HG03060 (cell line): ENCODE measurements at regions not wholly inside any gene's neighbourhood (a gene's known extent, or its start where the extent isn't known, plus 50 kb on each side); places are given as distances from the start of the nearest gene placed in this dataset.
"Not testable (repeated sequence)": the region's sequence is repeated elsewhere in the genome, so short reads cannot be mapped to it uniquely, and the experiment has no call there.

Source experiments
- ATAC-seq: cut with Tn5 transposase; IDR thresholded peaks from one replicate; pipeline ENCODE4 v1.9.1; 2021; ENCODE audit warnings: low read depth, moderate number of reproducible peaks; ENCODE audit not compliant: unreplicated experiment

DNA sequence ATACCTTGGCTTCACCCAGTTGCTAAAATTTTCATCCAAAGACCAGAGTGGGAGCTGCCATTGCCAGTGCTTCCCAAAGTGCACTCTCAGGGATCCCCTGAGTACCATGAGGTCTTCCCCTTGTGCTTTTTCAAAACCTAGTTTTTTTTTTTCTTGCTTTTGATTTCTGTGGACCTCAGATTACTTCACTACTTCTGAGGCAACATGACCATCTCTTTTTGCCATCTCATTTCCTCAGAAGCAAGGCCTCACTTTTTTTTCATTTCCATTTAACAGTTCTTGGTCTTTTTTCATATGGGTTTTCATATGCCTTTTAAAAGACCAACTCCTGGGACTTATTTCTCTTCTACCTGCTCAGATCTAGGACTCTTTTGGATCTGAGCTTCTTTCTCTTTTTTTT, 64.1 kb upstream of the MMS22L start:
- ATAC-seq = no peak

DNA sequence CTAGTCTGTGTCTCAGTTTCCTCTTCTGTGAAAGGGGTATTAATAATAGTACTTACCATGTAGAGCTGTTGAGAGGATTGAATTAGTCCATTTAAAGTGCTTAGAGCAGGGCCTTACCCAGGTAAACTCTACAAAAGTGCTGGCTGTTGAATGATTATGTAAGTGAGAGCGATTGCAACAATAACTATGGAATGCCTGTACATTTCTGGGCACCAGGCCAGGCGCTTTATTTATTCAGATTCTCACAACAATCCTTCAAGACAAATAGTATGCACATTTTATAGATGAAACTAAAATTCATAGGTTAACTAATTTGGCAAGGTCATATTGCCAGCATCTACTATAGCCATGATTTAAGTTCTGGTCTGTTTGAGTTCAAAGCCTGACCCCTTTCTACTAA, 78.3 kb upstream of the MMS22L start:
- no peak for ATAC-seq

DNA sequence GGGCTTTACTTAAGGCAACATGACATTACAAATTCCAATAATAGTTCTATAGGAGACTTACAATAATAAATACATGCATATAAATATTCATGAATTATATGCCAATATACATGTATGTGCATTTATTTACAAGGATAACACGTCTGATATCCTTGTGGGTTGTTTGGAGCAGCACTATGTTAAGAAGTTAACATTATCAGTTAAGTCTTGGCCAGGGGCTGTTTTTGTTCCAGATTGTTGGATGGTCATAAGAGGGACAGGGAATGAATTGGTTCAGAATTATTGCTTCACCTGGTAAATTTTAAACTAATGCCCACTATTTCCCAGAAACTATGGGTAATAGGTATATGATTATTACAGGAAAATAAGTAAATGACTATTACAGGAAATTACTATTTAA, 81.3 kb upstream of the MMS22L start:
- no peak for ATAC-seq

DNA sequence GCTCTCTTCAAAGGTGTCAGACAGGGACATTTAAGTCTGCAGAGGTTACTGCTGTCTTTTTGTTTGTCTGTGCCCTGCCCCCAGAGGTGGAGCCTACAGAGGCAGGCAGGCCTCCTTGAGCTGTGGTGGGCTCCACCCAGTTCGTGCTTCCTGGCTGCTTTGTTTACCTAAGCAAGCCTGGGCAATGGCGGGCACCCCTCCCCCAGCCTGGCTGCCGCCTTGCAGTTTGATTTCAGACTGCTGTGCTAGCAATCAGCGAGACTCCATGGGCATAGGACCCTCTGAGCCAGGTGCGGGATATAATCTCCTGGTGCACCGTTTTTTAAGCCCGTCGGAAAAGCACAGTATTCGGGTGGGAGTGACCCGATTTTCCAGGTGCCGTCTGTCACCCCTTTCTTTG, 99.1 kb upstream of the MMS22L start:
- not testable (repeated sequence) for ATAC-seq

DNA sequence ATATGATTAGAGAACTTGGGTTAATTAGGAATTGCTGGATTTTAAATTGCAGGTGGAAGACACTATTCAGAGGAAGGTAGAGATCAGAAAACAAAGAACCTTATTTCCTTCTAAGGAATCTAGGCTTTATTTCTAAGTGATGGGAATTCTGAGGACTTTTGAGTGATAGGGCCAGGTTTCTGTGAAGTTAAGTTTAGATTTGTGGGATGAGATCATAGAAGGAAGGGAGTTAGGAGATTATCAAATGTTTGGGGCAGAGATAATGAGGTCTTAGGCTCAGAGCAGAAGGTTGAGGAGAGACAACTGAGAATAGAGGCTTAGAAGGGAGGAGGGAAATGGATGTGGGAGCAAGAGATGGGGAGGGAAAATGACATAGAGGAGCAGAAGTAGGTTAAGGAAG, 109.7 kb upstream of the MMS22L start:
- ATAC-seq = no peak

DNA sequence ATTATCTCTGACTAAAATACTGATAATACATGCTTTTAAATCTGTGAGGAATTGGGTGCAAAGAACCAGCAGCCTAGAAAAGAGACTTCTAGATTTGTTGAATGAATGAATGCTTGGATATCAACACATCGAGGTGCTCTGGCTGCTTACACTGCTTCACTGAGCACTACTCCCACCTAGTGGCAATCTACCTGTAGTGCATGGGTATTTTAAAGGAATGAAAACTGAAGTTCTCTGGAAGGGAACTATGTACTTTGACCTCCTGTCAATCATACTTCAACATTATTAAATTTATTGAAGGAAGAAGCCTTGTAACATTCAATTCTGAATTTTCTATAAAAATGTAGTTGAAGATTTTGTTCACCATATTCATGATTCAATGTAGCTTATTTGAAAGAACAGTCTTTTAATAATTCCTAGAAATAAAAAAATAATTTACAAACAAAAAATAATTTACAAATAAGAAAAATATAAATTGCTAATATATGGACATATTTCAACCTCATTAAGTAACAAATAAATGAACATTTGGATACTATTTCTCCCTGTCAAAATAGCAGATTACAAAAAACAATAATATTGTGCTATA, 111.2 kb upstream of the MMS22L start:
- peak; percentile 83 for ATAC-seq

DNA sequence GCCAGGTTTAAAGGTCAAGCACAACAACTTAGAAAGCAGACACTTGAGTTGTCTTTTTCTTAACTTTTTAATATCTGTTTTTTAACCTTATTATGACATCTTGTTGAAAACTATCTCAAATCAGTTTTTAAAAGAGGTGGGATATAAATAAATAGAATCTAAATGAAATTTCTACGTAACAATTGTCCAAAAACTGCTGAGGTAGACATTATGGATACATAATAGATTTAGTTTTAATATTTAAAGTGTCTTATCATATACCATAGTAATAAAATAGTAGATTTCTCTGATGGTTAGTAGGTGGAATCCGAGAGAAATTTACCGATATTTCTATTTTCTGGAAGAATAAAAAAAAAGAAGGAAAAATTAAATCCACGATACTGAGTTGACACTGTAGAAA, 113.9 kb upstream of the MMS22L start:
- no peak for ATAC-seq

DNA sequence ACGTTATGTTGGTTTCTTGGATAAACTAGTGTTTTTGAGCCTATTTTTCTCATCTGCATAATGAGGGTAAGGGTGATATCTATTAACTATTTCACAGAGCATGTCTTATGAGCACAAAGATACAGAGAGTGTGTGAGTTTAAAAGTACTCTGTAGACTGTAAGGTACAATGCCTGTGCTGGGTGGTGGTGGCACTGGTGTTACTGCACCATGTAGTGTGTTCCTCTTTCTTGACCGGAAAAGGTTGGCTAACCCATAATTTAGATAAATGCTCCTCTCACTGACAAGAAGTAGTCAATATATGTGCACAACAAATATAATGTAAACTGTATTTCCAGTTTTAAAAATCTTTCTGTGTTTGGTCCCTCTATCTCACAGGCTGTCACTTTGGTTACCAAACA, 116.2 kb upstream of the MMS22L start:
- ATAC-seq = no peak

DNA sequence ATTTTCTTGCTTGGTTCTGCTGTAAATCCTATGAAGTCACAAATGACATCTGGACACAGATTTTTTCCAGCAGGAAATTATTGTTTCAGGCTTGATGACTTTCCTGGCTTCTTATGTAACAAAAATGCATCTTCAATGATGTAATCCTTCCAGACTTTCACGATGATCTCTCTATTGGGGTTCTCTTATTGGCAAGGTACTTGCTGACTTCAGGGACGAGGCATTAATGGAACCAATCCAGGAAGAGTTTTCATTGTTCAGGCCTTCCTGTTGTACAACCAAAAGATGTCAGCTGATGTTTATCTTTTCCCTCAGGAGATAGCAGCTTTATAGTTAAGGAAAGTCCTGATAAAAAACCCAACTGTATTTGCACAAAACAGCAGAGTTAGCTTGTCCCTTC, 118.5 kb upstream of the MMS22L start:
- no peak for ATAC-seq

DNA sequence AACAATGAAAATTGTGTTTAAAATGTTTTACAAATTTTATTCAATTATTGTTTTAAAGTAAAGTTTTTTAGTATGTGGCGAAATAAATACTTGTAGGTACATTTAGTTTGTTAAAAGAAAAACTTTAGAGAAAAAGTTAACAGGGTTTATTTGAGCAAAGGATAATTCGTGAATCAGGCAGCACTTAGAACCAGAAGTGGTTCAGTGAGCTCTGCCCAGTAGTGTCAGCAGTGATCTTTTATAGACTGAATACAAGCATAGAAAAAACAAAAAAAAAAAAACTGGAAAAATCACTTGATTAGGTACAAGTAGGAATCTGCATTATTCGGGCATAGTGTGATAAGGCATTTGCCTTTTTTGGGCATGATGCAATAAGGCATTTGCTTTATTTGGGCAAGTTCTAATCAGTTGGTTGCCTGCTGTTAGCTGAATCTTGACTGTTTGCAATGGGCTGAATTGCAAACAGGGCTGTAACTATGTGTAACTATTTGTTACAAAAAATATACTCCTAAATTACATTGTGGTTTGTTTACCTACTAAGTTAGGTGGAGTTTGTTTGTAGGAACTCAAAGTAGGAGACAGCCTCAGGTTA, 122.9 kb upstream of the MMS22L start:
- ATAC-seq = no peak

DNA sequence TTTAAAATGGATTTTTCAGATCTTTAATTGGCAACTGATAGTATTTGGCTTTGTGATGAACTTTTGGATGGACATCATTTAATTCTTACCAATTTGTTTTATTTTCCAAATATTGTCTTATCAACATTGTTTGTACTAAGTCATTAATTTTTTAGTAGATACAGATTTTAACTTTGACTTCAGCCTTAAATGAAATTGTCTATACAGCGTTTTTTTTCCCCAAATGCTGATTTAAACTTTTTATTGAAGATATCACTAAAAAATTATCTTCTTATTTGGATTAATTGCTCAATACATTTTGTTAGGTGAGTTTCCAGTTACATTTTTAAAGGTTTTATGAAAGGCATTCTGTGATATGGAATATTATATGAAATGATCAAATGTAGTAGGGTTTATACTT, 123.6 kb upstream of the MMS22L start:
- no peak for ATAC-seq

DNA sequence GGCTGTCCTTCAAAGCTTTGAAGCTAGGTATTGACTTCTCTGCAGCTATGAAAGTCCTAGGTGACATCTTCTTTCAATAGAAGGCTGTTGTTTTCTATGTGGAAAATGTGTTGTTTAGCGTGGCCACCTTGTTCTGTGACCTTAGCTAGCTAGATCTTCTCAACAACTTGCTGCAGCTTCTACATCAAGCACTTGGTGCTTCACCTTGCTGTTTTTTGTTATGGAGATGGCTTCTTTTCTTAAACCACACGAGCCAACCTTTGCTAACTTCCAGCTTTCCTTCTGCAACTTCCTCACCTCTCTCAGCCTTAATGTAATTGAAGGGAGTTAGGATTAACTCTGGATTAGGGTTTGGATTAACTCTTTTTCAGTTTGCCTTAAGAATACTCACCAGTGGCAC, 128.6 kb upstream of the MMS22L start:
- no peak for ATAC-seq

DNA sequence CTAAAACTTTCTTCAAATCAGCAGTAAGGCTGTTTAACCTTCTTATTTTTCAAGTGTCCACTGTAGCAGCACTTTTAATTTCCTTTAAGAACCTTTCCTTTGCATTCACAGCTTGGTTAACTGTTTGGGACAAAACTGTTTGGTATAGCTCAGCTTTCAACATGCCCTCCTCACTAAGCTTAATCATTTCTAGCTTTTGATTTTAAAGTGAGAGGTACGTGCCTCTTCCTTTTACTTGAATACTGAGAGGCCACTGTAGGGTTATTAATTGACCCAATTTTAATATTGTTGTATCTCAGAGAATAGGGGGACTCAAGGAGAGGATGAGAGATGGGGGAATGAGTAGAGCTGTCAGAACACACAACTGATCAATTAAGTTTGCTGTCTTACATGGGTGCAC, 129.5 kb upstream of the MMS22L start:
- no peak for ATAC-seq

DNA sequence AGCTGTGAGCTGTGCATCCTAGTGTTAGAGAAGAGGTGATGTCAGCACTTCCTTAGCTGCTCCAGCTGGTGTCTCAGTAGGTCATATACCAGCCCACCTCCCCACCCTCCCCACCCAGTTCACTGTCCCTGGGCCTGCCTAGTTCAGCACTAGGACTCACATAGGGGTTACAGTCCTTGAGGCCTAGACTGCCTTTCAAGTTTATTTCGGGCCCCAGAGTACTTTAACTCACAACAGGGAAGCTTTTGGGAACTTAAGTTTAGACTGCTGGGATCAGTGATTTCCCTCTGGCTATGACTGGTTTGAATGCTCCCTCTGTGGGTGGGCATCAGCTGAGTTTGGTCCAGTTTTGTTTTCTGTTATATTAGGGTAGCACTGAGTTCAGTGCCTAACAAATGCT, 139.2 kb upstream of the MMS22L start:
- ATAC-seq = no peak

DNA sequence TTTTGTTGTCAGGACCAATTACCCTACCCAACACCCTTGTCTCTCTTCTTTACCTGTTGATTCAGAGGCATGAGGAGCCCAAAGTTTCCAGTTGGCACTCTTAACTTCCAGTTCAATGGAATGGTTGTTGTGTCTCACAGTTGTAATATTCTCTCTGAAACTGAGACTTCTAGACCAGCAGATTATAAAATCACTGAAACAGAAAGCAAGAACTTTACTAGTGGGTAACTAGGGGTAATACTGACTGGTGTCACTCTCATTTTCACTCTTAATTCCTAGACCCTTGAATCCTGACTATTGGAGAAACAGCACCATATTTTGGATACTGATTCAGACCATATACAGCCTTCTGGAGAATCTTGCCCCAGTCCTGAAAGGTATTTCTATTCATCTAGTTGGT, 140.2 kb upstream of the MMS22L start:
- ATAC-seq = no peak

DNA sequence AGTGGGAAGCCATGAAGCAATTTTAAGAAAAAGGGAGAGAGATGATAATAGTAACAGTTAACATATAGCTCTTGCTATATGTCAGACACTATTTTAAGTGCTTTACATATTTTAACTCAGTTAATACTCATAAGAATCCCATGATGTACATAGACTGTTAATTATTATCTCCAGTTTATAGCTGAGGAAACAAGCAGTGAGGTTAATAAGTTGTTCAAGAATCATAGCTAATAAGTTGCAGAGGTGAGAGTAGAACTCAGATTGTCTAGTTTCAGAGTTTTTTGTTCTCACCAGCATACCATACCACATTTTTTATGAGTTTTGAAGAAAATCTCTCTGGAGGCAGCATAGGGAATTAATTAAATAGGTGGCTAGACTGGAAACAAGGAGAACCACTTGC, 144.6 kb upstream of the MMS22L start:
- peak; percentile 64 for ATAC-seq

DNA sequence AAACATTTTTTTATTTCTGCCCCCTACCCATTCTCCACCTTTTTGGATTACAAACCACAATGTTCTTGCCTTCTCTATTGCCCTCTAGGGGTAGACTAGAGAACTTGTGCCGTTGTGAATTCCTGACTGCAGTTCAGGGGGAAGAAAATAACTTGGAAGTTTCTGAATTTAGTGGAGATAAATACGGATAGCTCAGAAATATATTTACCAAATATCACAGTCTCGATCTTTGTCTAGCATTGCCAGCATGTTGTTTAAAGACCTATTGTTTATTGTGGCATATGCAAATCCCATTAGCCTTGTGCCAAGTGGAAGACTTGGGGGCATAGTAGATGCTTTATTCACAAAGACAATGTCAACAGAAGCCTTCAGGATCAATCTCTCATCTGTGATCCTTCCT, 154.1 kb upstream of the MMS22L start:
- ATAC-seq = no peak

DNA sequence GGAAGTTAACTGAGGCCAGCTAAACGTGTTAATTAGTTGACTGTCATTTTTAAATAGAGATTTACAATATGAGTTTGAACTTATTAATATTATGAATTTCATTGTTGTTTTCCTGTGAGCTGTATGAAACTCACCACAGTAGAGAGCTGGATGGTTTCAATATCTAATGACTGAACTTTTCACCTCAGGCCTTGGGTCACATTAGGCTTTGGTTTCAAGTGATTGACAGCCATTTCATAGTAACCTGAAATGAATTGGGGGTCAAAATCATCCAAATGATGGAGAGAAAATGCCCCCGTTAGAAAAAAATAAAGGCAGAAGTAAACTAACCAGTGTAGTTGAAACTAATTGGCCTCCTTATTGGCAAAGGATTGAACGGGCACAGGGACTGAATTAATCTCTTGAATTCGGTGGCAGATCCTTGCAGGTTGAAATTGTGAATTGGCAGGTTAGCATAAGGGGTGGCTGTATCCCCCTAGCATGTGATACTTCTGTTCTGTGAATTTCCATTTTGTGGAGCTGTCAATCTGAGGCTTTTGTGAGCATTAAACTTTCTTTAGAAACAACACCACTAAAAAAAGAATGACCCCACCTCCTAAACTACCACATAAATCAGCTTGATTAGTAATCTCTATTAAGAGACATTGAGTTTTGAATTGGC, 155.1 kb upstream of the MMS22L start:
- no peak for ATAC-seq

DNA sequence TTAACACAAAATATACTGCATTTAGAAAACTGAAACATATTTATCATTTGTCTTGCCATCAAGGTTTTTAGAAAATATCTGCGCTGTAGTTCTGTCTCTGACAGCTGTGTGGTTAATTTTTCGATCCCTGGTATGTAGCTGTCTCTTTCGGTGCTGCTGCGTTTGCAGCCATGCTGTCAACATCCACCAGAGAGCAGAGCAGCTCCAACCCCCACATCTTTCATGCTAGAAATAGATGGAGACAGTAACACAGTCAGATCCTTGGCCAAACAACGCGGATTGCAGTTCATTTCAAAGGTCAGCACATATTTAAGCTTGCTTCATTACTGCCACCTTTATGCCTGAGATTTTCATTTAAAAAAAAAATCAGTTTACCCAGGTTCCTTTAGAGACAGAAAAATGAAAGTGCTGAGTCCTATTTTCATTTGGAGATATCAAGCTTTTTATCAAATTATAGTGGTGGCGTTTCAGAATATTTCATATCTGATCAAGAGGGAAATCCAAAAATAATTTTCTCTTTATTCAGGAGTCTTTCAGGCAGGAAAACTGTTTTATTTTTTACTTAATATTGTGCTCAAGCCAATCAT, 157.7 kb upstream of the MMS22L start:
- ATAC-seq = no peak

DNA sequence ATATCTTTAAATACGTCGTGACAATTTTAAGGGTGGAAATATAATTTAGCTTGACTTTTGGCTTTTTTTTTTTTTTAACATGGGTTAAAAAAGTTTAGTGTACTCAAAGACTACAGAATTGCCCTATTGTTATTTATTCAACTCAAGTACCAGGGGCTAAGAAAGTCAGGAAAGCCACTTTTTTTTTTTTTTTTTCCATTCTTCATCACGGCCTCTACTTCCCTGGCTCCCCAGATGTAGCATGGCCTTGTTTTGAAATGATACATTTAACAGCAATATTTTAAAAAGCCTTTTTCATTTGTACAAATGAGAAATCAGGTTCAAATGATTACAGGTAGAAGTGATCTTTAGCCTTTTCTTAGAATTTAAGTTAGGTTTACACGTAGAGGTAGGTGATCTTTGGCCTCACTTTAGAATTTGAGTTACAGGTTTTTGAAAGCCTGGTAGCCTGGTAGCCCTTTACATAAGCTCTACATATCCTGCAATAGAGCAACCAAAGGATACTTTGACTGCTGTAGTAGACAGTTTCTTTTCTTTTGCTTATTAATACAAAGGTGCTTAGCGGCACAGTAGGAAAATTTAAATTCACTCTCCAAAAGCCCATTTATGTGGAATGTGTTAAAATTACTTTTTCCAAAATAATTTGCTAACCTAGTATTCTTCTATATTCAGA, 160.5 kb upstream of the MMS22L start:
- ATAC-seq = no peak

DNA sequence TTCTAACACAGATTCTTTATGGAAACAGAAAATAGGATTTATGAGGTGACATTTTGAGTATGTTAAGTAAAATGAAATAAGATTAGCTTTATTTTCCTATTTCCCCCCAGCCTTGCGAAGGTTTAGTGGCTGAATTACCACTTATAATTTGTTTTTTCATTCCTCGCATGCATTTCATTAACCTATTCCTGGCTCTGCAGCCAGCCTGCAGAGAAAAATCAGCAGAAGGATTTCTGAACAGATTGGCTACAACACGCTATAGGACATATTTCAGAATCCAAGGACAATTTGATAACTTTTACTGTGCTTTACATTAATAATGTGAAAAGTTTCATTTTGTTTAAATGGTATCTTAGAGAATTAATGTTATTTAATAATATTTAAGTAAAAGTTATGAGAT, 162.4 kb upstream of the MMS22L start:
- ATAC-seq = no peak
